HG03095 (cell line): ENCODE measurements at regions not wholly inside any gene's neighbourhood (a gene's known extent, or its start where the extent isn't known, plus 50 kb on each side); places are given as distances from the start of the nearest gene placed in this dataset.
"Not testable (repeated sequence)": the region's sequence is repeated elsewhere in the genome, so short reads cannot be mapped to it uniquely, and the experiment has no call there.

Experiments
- ATAC-seq: cut with Tn5 transposase; IDR thresholded peaks from one replicate; pipeline ENCODE4 v1.9.1; 2021; ENCODE audit warnings: moderate library complexity; ENCODE audit not compliant: unreplicated experiment

- ATAC-seq = no peak
Observed at GRCh38 chr15:62895139-62895866, 147.2 kb upstream of the TPM1 start.

- ATAC-seq = no peak
Observed at GRCh38 chr15:62895905-62896316, 146.6 kb upstream of the TPM1 start.

DNA sequence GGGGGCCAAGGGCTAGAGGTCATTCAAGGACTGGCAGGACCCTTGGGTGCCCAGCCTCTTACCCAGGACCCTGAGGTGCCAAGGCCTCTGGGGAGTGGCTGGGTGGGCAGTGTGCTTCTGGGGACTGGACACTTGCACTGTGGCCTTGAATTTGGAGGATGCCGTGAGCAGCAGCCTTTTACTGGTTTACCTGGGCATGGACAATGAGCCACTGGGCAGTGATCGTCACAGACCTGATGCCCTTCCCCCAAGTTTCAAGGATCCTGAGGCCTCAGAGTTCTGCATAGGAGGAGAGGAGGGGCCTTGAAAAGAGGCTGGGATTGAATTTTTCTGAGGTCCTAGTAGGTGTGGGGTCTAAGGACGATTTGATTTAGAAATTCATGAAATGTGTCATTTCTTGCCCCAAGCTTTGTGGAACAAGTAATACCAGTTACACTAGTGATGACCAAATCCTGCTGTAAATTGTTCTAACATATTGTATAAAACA lies 146.1 kb upstream of the TPM1 start:
- ATAC-seq = no peak

- ATAC-seq = no peak
Observed at GRCh38 chr15:62896969-62897486, 145.5 kb upstream of the TPM1 start.

- no peak for ATAC-seq
Observed at GRCh38 chr15:62897634-62898033, 144.9 kb upstream of the TPM1 start.

DNA sequence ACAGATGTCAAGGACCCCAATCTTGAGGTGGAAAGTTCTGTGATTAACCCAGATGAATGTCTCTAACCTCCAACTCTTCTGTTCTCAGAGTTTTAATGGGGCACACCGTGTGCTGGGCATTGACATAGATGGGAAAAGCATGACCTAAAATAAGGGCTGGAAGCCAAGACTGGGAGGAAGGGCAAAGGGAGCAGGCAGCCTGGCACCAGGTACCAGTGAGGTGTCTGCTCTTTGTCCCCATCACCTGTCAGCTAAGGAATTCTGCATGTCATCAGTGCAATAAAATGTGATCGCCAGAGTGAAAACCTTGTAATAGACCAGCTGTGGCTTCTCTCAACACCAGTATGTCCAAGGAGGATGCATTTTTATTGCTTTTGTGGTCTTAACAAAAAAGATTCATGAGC lies 143.5 kb upstream of the TPM1 start:
- ATAC-seq = no peak

DNA sequence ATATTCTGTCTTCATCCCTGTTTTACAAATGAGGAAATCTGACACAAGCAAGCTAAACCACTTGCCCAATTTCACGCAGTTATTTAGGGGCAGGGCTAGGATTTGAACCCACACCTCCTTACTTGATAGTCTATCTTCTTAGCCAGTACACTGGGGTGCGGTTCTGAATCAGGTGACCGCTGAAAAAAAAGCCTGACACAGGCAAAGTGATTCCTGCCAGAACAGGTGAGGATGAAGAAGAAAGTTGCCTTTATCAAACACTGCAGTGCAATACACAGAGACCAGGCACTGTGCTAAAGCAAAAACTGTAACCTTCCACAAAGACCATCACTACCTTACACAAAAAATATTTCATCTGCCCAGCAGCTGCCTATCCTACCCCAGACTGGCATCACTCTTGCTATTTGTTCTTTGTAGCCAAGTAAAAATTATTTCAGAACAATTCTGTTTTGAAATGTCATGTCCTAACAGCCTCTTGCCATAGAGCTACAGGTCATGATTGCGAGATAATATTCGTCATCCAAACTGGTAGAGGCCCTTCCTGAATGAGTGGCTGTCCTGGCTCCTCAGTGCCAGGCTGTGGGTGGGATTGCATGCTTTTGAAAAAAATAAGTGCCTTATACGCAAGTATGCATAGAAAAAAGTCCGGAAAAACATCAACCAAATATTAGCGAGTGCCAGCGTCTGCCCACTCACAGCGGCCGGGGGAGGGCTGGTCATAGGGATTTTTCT lies 142.3 kb upstream of the TPM1 start:
- no peak for ATAC-seq

DNA sequence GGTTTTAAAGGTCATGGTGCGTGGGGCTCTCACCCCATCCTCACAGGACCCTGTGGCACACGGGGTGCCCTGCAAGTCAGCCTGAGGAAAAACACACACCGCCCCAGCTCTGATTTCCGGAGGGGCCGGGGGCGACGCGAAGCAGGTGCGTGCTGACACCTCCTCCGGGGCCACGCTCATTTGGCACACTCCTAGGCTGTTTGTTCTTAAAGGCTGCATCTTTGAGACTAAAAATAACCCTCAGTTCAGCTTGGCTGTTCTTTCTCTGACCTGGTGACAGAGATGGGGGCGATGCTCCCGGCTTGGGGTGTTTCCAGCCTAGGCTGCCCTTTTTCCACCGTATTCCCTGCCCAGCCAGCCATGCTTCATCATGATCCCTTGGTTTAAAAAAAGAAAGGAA lies 141.5 kb upstream of the TPM1 start:
- ATAC-seq = no peak

DNA sequence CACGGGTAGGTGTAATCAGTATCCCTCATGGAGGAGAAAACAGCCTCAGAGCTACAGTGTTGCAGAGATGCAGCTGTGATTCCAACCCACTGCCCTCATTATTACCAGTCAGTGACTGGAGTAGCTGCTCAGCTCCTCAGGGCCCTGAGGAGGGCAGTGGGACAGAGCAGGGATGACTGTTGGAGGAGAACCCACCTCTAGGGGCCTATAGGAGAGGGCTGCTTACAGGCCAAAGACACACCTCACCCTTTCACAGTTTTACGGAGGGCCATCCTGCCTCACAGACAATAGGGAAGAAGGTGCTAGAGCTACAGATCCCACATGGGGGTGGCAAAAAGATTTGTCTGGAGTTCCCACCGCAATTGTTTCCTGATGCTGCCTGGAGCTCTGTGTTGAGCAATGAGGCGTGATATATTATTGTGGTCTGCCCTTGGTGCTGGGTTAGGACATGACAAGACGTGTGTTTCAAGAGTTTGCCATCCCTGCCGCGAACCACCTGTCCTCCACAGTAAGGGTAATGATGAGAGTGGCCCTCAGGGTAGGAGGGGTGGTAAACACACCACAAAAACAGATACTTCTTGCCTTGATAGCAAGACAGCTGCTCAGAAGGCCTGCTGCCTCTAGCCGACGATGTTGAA lies 140.5 kb upstream of the TPM1 start:
- no peak for ATAC-seq

DNA sequence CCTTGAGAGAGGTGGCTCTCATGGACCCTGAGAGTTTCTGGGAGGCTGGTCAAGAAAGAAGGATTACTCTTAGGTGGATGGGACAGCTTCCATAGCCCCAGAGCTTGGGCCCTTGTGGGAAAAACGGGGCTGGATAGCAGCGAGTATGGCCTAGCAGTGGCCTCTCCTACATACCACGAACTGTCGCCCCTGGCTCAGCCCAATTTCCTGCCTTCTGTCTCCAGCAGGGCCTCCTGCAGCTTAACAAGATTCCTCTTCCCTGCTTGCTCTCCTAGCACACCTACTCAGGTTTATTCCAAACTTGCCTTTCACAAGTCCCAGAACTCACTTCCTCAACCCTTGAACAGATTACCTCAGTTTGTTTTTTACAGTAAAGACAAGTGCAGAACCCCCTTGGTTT lies 139.7 kb upstream of the TPM1 start:
- ATAC-seq = no peak

DNA sequence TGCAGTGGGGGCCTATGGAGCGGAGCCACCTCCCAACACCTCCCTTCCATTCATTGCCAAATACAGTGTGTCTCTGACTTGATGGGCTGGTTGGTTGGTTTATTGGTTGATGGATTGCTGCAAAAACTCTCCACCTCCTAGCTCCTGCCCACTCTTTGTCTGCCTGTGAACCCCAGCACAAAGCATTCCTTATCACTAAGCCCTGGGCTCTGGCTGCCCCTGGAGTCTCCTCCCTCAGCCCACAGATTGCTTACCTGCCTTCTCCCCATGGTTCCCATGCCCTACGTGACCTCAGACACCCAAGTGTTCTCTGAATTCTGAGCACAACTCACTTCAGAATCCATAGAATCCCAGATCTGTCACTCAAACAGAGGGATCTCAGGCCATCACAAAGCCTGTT lies 139.1 kb upstream of the TPM1 start:
- no peak for ATAC-seq

DNA sequence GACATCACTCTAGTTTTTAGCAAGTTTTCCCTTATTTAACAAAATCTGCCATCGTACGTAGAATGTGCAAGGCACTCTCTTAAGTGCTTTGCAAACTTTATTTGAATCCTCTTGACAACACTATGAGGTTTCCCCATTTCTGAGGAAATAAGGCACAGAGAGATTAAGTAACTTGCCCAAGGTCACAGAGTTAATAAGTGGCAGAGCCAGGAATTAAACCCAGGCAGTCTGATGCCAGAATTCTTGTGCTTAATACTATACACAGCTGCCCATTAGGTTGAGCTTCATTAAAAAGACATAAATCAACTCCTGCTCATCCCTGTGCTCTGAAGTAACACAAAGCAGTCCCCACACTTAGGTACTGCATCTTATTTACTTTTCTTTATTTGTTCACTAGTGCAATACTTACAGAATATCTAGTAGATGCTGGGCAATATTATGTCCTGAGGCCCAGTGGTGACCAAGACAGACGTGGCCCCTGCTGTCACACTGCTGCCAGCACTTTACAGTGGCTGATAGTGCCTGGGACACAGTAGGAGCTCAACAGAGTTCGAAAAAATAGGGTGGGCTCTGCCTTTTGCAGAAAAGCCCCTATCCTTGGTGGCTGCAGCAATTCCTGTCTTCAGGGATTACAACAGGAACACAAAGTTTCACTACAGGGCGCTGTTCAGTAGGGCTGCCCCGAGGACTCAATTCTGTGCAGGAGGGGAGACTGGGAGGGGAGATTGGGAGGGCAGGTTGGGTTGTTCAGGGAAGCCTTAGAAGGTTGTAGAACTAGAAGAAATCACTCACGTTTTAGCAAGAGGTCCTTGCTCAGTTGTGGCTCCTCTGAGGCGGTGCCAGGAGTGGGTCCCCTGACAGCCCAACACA lies 138.3 kb upstream of the TPM1 start:
- ATAC-seq = no peak

- no peak for ATAC-seq
Observed at GRCh38 chr15:62906627-62907026, 135.9 kb upstream of the TPM1 start.

DNA sequence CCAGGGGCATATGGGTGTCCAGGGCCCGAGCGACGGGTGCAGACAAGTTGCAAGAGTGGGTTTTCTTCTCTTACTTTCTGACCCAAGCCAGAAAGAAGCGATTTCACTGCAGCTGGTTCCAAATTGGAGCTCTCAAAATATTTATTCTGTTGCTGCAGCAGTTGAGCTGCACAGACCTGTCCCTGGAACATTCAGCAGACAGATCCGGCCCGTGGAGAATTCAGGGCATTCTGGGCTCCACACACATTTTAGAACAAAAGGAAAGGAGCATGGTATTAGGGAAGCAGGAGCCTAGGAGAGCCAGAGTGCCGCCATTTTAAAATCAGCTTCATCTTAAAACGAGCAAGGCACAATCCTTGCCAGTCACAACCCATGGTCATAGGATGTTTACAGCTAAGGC lies 135.3 kb upstream of the TPM1 start:
- ATAC-seq = no peak

DNA sequence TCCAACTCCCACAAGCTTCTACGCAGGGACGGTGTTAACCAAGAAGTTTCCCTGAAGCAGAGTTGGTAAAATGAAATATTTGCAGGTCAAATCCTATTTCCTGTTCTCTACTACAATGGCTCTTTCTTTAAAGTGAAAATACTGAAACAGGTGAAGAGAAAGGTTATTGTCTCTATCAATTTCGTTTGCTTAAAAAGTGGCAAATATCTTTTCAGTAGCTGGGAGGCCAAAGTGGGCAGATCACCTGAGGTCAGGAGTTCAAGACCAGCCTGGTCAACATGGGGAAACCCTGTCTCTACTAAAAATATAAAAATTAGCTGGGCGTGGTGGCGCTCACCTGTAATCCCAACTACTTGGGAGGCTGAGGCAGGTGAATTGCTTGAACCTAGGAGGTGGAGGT lies 134.2 kb upstream of the TPM1 start:
- not testable (repeated sequence) for ATAC-seq

DNA sequence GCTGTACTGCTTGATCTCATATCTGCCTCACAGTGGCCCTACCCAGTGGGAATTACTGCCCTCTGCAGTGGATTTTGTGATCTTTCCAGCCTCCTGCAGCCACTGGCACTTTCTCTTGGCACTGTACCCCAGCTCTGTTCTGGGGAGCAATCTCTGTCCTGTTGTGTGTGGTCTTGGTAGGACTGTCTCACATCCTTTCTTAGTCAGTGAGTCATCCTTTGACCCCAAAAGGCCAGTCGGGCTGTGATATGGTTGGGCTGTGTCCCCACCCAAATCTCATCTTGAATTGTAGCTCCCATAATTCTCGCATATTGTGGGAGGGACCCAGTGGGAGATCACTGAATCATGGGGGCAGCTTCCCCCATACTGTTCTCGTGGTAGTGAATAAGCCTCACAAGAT lies 133.3 kb upstream of the TPM1 start:
- no peak for ATAC-seq

DNA sequence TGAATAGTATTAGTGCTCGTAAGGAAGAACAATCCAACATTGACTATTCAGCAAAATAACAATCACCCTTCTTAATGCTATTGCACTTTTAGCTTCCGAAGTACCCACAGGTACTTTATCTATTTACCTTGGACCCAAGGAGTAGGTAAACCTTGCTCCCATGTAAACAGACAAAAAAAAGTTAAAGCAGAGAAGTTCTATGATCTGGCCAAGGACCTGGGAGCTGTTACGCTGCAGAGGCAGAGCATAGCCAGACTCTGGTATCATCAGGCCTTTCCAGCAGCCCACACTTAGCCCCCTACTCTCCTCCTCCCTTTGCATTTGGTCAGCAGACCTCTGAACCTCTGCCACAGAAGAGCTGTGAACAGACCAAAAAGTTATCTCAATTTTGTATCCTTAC lies 130.3 kb upstream of the TPM1 start:
- ATAC-seq = no peak

DNA sequence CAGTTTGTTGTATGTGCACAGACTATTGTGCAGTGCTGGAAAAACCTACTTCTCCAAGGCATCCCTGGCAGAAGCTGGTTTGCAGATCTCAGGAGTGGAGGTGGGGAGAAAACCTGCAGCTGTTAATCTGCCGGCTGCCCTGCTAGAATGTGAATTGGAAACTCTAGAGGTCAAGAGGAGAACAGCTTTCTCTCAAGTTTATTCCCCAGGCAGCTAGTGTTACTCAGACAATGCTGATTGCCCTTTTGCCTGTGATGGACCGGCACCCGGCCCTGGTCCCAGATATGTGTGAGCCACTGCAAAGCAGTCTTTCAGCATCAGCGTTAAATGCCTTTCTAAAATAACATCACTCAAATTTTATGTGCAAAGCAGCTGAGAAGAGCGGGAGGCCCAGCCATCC lies 129.7 kb upstream of the TPM1 start:
- ATAC-seq = no peak

GRCh38 chr15:62913246-62913645 lies 129.3 kb upstream of the TPM1 start:
- ATAC-seq = no peak

GRCh38 chr15:62914461-62915079 lies 128.0 kb upstream of the TPM1 start:
- ATAC-seq = no peak
